Lower leg skin (tissue), 4 donors: ENCODE measurements at regions not wholly inside any gene's neighbourhood (a gene's known extent, or its start where the extent isn't known, plus 50 kb on each side); places are given as distances from the start of the nearest gene placed in this dataset.

ENCODE experiments used
- DNase-seq, 2 donors: peaks; one replicate each; pipeline ENCODE4 v3.0.0-alpha.2; 2019; ENCODE audit warnings: low spot score in 2 of 2
- H3K4me3 ChIP-seq: fragments of 200-600 bp; sonication (generic); 2 replicates; pipeline ENCODE4 v1.5.1; 2017; ENCODE audit warnings: mild to moderate bottlenecking, low read depth; ENCODE audit not compliant: poor library complexity, severe bottlenecking
- CTCF ChIP-seq, 3 donors: fragments of 450-650 bp; IDR thresholded peaks; one replicate each; pipeline ENCODE4 v1.5.1; 2016; ENCODE audit warnings: antibody characterized with exemption in 3 of 3, mild to moderate bottlenecking in 3 of 3, moderate library complexity in 2 of 3
- POLR2A ChIP-seq, 2 donors: fragments of 450-650 bp; IDR thresholded peaks; one replicate each; pipeline ENCODE4 v1.6.1; 2016 to 2017; ENCODE audit warnings: antibody characterized with exemption in 2 of 2, mild to moderate bottlenecking in 1 of 2, moderate library complexity in 1 of 2
- WGBS, 2 donors: methylation state at CpG; one replicate each; pipeline ENCODE4 v1.1.5; 2018; 5-methylcytosine and 5-hydroxymethylcytosine counted together
- intact Hi-C: fragments of 100-400 bp; cut with DNase I; formaldehyde crosslinking; loops from one replicate; pipeline ENCODE4 v1.15.0; 2023; ENCODE audit warnings: low total_unique reads

GRCh38 chr14:38522724-38523123 is 266.8 kb upstream of the CLEC14A start:
- no peak overlapping the region for H3K4me3 ChIP-seq
- TF ChIP-seq CTCF (IDR thresholded peaks at IDR 0.05): no peak
- TF ChIP-seq POLR2A (IDR thresholded peaks at IDR 0.05): no peak
- no peak for DNase-seq
- 72% methylated on average over 3 of the region's 3 CpGs for WGBS, 2 donors
- intact Hi-C loops: no loop called here

- no peak for TF ChIP-seq POLR2A (IDR thresholded peaks at IDR 0.05)
- TF ChIP-seq CTCF (IDR thresholded peaks at IDR 0.05): no peak
- intact Hi-C loops: no loop called here
- H3K4me3 ChIP-seq: no peak overlapping the region
- DNase-seq: no peak
- WGBS, 2 donors: 95 to 96% methylated on average over 5 of the region's 5 CpGs
Observed at GRCh38 chr14:38521591-38521990, 265.7 kb upstream of the CLEC14A start.

- 83 to 93% methylated on average over 2 of the region's 2 CpGs for WGBS, 2 donors
- intact Hi-C loops: no loop called here
- no peak for DNase-seq
- H3K4me3 ChIP-seq: no peak overlapping the region
- no peak for TF ChIP-seq POLR2A (IDR thresholded peaks at IDR 0.05)
- no peak for TF ChIP-seq CTCF (IDR thresholded peaks at IDR 0.05)
Observed at GRCh38 chr14:38517426-38517825, 261.5 kb upstream of the CLEC14A start.

GRCh38 chr14:38512236-38512635 is 256.3 kb upstream of the CLEC14A start:
- H3K4me3 ChIP-seq: no peak overlapping the region
- intact Hi-C loops: no loop called here
- no peak for DNase-seq
- no peak for TF ChIP-seq POLR2A (IDR thresholded peaks at IDR 0.05)
- no peak for TF ChIP-seq CTCF (IDR thresholded peaks at IDR 0.05)

GRCh38 chr14:38507299-38507698 is 251.4 kb upstream of the CLEC14A start:
- no peak overlapping the region for H3K4me3 ChIP-seq
- TF ChIP-seq POLR2A (IDR thresholded peaks at IDR 0.05) (no peak), CTCF (IDR thresholded peaks at IDR 0.05) (no peak)
- intact Hi-C loops: no loop called here
- DNase-seq: no peak

GRCh38 chr14:38505973-38506249 is 250.0 kb upstream of the CLEC14A start:
- 35 to 40% methylated on average over 1 of the region's 1 CpG for WGBS, 2 donors
- H3K4me3 ChIP-seq: no peak overlapping the region
- intact Hi-C loops: no loop called here
- DNase-seq: no peak
- TF ChIP-seq CTCF (IDR thresholded peaks at IDR 0.05) (no peak), POLR2A (IDR thresholded peaks at IDR 0.05) (no peak)
